Mesothelial cell of epicardium (in vitro differentiated cells): ENCODE measurements at regions not wholly inside any gene's neighbourhood (a gene's known extent, or its start where the extent isn't known, plus 50 kb on each side); places are given as distances from the start of the nearest gene placed in this dataset.

ENCODE experiments used
- DNase-seq, 2 experiments: peaks; one replicate each; pipeline ENCODE4 v3.0.0; 2021; ENCODE audit warnings: low spot score in 2 of 2; ENCODE audit not compliant: unreplicated experiment in 2 of 2
- H3K27ac Mint-ChIP-seq: 2 replicates; pipeline ENCODE4 v1.8.0; 2021; ENCODE audit warnings: mixed read lengths
- H3K27me3 Mint-ChIP-seq: 2 replicates; pipeline ENCODE4 v1.8.0; 2021; ENCODE audit warnings: low read depth, mixed read lengths
- H3K36me3 Mint-ChIP-seq: 2 replicates; pipeline ENCODE4 v1.8.0; 2021; ENCODE audit warnings: mixed read lengths
- H3K4me1 Mint-ChIP-seq: 2 replicates; pipeline ENCODE4 v1.8.0; 2021; ENCODE audit warnings: mixed read lengths
- H3K4me3 Mint-ChIP-seq: 2 replicates; pipeline ENCODE4 v1.8.0; 2021; ENCODE audit warnings: mild to moderate bottlenecking, moderate library complexity, mixed read lengths
- H3K9me3 Mint-ChIP-seq: 2 replicates; pipeline ENCODE4 v1.8.0; 2021; ENCODE audit warnings: mixed read lengths
- CTCF ChIP-seq: fragments of 200-600 bp; sonication (generic); IDR thresholded peaks from one replicate; pipeline ENCODE4 v1.5.0; 2021; ENCODE audit warnings: antibody characterized with exemption; ENCODE audit not compliant: unreplicated experiment

GRCh38 chr7:119329715-119330114 is 943.3 kb upstream of the KCND2 start:
- H3K4me1 Mint-ChIP-seq = no peaks in the 10 kb centered on the region
- no peak overlapping the region for H3K27ac Mint-ChIP-seq
- no peaks in the 10 kb centered on the region for H3K36me3 Mint-ChIP-seq
- no peak overlapping the region for H3K4me3 Mint-ChIP-seq
- TF ChIP-seq CTCF = no peak
- H3K9me3 Mint-ChIP-seq = peaks cover 5% of the 10 kb centered on the region
- no peak for DNase-seq
- H3K27me3 Mint-ChIP-seq = peaks cover 9% of the 10 kb centered on the region

GRCh38 chr7:119335405-119335804 is 937.6 kb upstream of the KCND2 start:
- Mint-ChIP-seq H3K36me3 (no peaks in the 10 kb centered on the region), H3K4me1 (no peaks in the 10 kb centered on the region), H3K9me3 (peaks cover 2% of the 10 kb centered on the region), H3K27me3 (peaks cover 14% of the 10 kb centered on the region), H3K27ac (no peak overlapping the region), H3K4me3 (no peak overlapping the region)
- no peak for DNase-seq
- no peak for TF ChIP-seq CTCF

GRCh38 chr7:119341822-119342221 is 931.2 kb upstream of the KCND2 start:
- H3K4me3 Mint-ChIP-seq = no peak overlapping the region
- no peak for TF ChIP-seq CTCF
- peaks cover 8% of the 10 kb centered on the region for H3K27me3 Mint-ChIP-seq
- DNase-seq = no peak
- no peak overlapping the region for H3K27ac Mint-ChIP-seq
- no peaks in the 10 kb centered on the region for H3K36me3 Mint-ChIP-seq
- H3K4me1 Mint-ChIP-seq = no peaks in the 10 kb centered on the region
- peaks cover 5% of the 10 kb centered on the region for H3K9me3 Mint-ChIP-seq

GRCh38 chr7:119343289-119343688 is 929.7 kb upstream of the KCND2 start:
- no peaks in the 10 kb centered on the region for H3K36me3 Mint-ChIP-seq
- no peak overlapping the region for H3K27ac Mint-ChIP-seq
- no peak for DNase-seq
- no peaks in the 10 kb centered on the region for H3K4me1 Mint-ChIP-seq
- no peak overlapping the region for H3K4me3 Mint-ChIP-seq
- H3K27me3 Mint-ChIP-seq = peaks cover 4% of the 10 kb centered on the region
- peaks cover 5% of the 10 kb centered on the region for H3K9me3 Mint-ChIP-seq
- TF ChIP-seq CTCF = no peak

- Mint-ChIP-seq H3K4me1 (no peaks in the 10 kb centered on the region), H3K27me3 (peaks cover 3% of the 10 kb centered on the region), H3K27ac (no peak overlapping the region), H3K9me3 (peaks cover 5% of the 10 kb centered on the region), H3K36me3 (no peaks in the 10 kb centered on the region), H3K4me3 (no peak overlapping the region)
- DNase-seq = no peak
- TF ChIP-seq CTCF = peak; percentile 37
Measured at GRCh38 chr7:119344466-119344865, 928.5 kb upstream of the KCND2 start.

GRCh38 chr7:119348491-119348890 is 924.5 kb upstream of the KCND2 start:
- Mint-ChIP-seq H3K27me3 (peaks cover 2% of the 10 kb centered on the region), H3K4me3 (no peak overlapping the region), H3K4me1 (no peaks in the 10 kb centered on the region), H3K27ac (no peak overlapping the region), H3K36me3 (no peaks in the 10 kb centered on the region), H3K9me3 (no peaks in the 10 kb centered on the region)
- DNase-seq = no peak
- no peak for TF ChIP-seq CTCF
